Left lobe of liver (tissue), 2 donors: ENCODE measurements at regions not wholly inside any gene's neighbourhood (a gene's known extent, or its start where the extent isn't known, plus 50 kb on each side); places are given as distances from the start of the nearest gene placed in this dataset.
A peak's percentile ranks its signal among the peaks of the same experiment; 100 is the strongest.
"Not testable (repeated sequence)": the region's sequence is repeated elsewhere in the genome, so short reads cannot be mapped to it uniquely, and the experiment has no call there.

Experiments used
- ATAC-seq: fragments of 200-7000 bp; cut with Tn5 transposase; one replicate; pipeline ENCODE4 v1.9.1; 2020; ENCODE audit warnings: mild to moderate bottlenecking, moderate library complexity
- DNase-seq: peaks from one replicate; pipeline ENCODE4 v3.0.0-alpha.2; 2020; ENCODE audit warnings: low spot score
- donor health status: DM: no; HTN: no; CAD: no; lungs with moderate emphysema.
- donor health status: DM: no; HTN: yes; CAD: no.

DNA sequence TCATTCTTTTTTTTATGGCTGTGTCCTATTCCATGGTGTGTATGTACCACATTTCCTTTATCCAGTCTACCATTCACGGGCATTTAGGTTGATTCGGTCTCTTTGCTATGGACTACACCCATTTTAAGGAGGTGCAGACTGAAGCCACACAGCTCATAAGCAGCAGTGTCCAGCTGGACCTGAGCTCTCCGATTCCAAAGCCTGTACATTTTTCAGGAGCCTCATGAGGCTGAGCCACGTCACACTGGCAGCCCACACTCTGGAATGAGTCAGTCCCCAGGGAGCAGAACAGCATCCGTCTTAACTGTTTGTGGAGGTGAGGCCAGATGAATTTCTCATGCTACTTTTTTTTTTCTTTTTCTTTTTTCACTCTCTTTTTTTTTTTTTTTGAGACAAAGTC, 116.1 kb downstream of the C16orf95 start:
- ATAC-seq, result no peak
- no peak for DNase-seq

DNA sequence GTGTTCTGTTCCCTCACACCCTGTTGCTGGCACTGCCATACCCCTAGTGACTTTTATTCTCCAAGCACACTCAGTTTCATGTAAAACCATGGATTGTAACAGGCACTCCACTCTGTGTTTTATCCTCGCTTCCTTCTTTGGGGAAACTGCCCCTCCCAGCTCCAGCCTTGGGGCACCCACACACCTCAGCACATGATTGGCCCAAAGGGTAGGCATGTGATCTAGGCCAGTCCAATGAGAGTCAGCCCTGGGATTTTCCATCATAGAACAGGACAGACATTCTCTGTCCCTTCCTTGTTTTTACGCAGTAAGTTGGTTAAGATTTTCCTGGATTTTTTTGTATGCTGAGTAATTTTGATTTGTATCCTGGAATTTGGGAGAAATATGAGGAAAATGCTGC, 115.4 kb downstream of the C16orf95 start:
- DNase-seq (no peak), ATAC-seq (no peak)

DNA sequence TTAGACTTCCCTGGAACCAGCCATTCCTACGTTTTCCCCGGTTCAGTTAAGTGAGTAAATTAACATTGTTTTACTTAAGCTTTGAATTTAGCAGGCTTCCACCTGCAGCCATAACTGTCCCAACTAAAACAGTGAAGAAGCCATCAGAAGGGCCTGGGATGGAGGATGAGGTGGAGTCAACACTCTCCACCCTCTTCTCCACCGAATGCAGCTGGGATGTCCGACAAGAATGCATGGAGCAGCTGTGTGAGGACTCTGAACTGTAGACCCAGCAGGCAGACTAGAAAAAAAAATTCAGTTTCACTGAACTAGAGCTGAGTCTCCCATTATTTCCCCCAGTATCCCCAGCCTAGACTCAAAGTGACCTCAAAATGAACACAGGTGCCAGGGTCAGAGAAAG, 114.8 kb downstream of the C16orf95 start:
- DNase-seq (no peak), ATAC-seq (no peak)

DNA sequence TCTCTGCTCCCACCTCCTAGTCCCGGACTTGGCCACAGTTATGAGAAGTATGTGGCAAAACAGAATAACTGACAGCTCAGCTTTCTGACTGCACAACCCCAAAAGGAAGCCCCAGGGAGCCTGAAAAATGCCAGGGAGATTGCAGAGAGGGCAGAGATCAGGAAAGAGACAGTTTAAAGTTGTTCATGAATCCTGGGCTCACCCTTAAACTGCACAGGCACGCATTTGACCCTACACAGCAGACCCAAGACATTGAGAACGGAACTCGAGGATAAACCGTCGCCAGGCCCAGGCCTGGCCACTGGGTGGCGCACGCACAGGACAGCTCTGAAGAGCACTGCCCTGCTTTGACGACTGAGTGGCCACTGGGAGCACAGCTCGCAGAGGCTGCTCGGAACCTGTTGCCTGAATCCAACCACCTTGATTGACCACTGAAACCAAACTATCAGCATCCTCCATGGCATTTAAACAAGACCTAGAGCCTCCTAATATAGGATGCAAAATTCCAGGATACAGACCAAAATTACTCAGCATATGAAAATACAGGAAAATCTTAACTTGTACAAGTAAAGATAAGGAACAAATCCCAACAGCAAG, 114.0 kb downstream of the C16orf95 start:
- ATAC-seq (peak; percentile 72), DNase-seq (no peak)

DNA sequence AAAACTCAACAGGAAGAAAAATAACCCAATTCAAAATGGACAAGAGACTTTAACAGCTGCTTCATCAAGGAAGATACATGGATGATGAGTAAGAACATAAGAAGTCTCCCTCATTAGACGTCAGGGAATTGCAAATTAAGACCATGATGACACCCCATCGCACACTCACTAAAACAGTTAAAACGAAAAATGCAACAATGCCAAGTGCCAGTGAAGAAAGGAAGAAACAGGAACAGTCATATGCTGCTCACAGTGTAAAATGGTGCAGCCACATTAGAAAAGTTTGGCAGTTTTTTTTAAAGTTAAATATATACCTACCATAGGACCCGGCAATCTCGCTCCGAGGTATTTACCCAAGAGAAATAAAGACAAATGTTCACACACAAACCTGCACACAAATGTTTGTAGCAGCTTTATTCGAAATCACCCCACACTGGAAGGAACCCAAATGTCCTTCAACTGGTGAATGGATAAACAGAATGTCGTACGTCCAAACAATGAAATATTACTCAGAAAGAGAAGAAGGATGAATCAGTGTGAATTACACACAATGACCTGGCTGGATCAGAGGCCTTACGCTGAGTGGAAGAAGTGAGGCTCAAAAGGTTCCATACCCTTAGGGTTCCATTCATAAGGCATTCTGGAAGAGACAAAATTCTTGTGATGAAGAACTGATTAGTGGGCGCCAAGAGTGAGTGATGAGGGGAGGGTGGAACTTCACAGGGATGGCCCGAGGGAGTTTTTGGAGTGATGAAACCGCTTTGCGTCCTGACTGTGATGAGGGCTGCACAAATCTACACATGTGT, 110.3 kb downstream of the C16orf95 start:
- ATAC-seq (no peak), DNase-seq (no peak)

DNA sequence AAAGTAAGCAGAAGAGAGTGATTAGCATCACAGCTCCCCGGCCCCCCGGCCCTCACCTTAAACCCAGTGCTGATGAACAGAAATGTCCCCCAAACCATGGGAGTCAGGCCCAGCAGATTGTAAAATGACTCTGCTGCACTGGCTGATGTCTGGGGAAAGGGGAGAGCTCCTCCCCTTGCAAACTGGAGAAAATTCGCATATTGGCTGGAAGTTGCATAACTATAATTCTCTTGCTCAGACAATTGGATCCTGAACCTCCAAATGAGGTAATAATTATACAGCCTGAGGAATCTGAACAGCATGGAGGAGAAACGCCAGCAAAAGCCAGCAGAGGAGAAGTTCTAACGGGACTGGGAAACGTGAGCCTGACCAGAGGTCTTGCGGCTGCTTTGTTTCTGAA, 109.7 kb downstream of the C16orf95 start:
- DNase-seq (no peak), ATAC-seq (no peak)

DNA sequence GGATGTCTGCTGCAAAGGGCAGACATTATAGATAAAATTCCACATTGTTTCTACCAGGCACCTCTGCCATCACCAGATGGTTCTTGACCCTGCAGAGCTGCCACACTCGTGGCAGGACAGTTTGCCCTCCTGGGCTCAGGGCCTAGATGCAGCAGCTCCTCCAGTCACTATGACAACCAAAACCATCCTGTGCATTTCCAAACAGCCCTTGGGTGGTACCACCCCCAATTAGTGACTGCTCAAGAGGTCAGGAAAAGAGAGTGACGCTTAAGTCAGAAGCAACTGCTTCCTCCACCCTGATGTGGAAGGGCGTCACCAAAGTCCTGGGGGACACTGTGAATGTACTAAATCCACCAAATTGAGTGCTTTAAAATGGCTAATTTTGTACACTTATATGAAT, 109.2 kb downstream of the C16orf95 start:
- no peak for ATAC-seq
- DNase-seq, result no peak

DNA sequence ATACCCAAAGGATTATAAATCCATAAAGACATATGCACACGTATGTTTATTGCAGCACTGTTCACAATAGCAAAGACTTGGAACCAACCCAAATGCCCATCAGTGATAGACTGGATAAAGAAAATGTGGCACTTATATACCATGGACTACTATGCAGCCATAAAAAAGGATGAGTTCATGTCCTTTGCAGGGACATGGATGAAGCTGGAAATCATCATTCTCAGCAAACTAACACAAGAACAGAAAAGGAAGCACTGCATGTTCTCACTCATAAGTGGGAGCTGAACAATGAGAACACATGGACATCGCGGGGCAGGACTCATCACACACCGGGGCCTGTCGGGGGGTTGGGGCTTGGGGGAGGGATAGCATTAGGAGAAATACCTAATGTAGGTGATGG, 108.2 kb downstream of the C16orf95 start:
- not testable (repeated sequence) for DNase-seq, ATAC-seq

DNA sequence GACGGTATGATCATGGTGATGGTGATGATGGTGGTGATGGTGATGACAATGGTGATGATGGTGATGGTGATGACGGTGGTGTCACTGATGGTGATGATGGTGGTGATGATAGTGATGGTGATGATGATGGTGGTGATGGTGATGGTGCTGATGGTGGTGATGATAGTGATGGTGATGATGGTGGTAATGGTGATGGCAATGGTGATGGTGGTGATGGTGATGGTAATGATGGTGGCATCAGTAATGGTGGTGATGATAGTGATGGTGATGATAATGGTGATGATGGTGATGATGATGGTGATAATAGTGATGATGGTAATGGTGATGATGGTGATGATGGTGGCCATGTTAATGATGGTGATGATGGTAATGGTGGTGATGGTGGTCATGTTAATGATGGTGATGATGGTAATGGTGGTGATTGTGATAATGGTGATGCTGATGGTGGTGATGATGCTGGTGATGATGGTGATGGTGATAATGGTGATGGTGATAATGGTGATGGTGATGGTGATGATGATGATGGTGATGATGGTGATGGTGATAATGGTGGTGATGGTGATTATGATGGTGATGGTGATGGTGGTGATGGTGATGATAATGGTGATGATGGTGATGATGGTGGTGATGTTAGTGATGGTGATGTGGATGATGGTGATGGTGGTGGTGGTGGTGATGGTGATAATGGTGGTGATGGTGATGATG, 107.2 kb downstream of the C16orf95 start:
- ATAC-seq, result no peak
- DNase-seq, result no peak

DNA sequence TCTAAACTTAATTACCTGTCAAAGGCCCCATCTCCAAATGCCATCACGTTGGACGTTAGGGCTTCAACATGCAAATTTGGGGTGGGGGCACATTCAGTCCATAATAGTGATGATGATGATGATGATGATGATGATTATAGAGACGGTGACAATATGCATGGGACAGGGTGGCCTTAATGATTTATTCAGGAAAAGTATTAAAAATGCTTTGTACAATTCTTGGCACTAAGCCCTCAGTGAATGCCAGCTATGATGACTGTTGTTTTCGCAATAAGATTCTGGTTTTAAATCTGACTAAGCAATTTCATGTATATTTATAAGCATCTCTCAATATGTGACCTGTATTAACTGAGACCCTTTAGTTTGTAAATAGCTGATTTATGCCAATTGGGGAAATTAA, 106.3 kb downstream of the C16orf95 start:
- no peak for ATAC-seq

DNA sequence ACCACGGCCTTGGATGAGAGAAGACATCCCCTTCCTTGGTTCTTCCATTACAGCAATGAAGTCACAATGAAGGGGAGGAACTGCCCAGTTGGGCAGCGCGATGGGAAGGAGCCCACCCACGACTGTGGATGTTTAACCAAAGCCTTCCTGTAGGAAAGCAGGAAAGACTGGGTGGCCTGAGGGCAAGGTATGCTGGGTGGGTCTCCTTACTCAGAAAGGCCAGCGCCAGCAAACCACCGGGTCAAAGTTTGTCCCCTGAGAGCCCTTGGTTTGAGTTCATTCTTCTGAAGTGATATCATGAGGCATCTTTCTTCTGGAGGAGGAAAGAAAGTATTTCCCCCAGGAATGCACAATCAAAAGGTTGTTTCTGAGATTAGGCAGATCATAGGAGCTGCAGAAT, 105.2 kb downstream of the C16orf95 start:
- no peak for DNase-seq
- no peak for ATAC-seq

More for the DNA sequence above, 106.3 kb downstream of the C16orf95 start:
- DNase-seq, result no peak

DNA sequence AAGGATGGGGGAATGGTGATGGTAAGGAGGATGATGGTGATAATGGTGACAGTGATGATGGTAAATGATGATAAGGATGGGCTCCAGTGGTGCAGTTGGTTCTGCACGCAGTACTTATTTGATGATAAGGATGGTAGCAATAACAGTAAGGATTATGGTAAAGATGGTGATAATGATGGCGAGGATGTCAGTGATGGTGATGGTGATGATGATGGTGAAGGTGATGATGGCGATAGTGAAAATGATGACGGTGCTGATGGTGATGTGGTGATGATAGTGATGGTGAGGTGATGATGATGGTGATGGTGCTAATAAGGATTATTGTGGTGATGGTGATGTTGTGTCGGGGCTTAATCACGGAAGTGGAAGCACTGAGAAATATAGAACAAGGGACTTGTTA, 103.7 kb downstream of the C16orf95 start:
- ATAC-seq, result no peak
- DNase-seq, result no peak

DNA sequence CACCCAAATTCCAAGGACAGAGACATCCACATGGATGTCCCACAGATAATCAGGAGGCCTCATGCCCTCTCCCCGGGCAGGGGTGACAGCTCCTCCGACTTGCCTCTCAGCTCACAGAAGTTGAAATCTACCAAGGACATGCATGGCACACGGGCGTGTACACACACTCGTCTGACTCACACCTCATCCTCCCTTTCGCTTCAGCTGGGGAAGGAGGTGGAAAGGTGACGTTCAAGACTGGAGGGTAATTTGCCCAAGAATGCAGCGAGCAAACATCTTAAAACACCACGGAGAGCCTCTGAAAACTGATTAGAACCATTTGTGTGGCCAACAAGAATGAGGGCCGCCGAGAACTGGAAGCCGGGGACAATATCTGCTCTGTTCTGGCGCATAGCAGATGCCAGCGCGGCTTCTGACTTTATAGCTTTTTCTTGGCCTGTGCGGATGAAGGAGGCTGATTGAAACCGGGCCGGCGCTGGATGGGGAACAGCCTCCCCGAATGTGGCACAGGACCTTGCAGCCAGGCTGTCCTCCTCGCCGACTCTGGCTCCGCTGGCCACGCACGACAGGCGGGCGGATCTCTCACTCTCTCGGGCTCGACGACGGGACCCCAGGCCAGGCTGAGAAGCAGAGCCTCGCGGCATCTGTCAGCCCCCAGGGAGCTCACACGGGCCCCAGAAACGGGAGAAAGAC, 100.9 kb downstream of the C16orf95 start:
- DNase-seq (no peak), ATAC-seq (no peak)

DNA sequence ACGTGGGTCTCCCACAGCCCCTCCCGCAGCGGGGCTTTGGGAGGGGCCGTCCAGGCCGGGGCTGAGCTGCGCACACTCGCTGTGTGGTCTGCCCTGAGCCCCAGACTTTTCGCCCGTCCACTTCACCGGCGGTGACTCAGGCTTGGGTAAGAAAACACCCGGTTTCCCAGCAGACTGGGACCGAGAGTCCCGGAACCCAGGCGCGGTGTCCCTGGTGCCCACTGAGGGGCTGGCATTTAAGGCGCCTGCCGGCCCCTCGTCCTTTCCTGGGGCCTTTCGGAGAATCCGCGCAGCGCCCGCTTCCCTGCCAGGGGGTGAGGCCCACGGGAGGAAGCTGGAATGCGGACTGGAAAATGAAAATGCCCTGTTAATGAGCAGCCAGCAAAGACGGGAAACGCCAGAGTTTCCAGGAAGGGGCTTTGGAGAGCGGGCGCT, 100.3 kb downstream of the C16orf95 start:
- DNase-seq, result no peak
- ATAC-seq, result no peak

DNA sequence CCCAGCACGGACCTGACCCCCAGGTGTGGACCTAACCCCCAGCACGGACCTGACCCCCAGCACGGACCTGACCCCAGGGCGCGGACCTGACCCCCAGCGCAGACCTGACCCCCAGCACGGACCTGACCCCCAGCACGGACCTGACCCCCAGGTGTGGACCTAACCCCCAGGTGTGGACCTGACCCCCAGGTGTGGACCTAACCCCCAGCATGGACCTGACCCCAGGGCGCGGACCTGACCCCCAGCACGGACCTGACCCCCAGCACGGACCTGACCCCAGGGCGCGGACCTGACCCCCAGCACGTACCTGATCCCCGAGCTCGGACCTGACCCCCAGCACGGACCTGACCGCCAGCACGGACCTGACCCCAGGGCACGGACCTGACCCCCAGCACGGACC, 99.4 kb downstream of the C16orf95 start:
- not testable (repeated sequence) for DNase-seq, ATAC-seq

DNA sequence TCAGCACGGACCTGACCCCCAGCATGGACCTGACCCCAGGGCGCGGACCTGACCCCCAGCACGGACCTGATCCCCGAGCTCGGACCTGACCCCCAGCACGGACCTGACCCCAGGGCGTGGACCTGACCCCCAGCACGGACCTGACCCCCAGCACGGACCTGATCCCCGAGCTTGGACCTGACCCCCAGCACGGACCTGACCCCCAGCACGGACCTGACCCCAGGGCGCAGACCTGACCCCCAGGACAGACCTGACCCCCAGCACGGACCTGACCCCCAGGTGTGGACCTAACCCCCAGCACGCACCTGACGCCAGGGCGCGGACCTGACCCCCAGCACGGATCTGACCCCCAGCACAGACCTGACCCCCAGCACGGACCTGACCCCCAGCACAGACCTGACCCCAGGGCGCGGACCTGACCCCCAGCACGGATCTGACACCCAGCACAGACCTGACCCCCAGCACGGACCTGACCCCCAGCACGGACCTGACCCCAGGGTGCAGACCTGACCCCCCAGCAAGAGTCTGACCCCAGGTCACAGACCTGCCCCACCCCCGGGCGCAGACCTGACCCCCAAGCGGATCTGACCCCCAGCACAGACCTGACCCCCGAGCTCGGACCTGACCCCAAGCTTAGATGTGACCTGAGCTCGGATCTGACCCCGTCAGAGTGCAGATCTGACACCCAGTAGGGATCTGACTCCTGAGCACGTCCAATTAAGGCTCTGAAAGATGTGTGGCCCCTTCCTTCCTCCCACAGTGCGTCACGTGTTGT, 98.7 kb downstream of the C16orf95 start:
- no peak for DNase-seq
- ATAC-seq, result no peak

DNA sequence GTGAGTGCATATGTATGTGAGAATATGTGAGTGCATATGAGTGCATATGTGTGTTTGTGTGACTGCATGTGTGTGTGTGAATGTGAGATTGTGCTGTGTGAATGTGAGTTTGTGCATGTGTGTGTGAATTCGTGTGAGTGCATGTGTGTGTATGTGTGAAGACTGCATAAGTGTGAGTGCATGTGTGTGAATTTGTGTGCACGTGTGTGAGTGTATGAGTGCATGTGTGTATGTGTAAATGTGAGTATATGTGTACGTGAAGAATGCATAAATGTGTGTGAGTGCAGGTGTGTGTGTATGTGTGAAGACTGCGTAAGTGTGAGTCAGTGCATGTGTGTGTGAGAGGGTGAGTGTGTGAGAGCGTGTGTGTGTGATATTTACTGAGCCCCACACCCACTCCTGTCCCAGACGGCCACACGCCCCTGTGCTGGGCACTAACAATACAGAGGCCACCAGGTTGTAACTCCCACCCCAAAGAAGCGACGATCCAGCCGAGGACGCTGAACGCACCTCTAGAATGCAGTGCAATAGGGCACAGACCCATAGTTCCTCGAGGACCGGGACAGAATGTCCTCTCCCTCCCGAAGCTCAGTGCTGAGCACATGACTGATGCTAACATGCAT, 97.8 kb downstream of the C16orf95 start:
- ATAC-seq, result no peak

DNA sequence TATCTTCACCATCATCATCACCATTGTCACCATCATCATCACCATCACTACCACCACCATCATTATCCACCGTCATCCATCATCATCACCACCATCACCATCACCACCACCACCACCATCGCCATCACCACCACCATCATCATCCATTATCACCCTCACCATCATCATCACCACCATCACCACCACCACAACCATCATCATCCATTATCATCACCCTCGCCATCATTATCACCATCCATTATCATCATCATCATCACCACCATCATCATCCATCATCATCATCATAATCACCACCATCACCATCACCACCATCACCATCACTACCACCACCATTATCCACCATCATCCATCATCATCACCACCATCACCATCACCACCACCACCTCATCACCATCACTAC, 95.6 kb downstream of the C16orf95 start:
- no peak for ATAC-seq

More for the DNA sequence above, 97.8 kb downstream of the C16orf95 start:
- DNase-seq, result no peak

DNA sequence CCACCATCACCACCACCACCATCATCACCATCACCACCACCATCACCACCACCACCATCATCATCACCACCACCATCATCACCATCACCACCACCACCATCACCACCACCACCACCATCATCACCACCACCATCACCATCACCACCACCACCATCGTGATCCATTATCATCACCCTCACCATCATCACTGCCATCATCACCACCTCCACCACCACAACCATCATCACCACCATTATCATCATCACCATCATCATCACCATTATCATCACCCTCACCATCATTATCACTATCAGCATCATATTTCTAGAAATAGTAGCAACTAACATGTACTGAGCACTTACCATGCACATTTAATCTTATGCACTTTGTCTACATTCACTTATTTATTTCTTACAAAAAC, 94.9 kb downstream of the C16orf95 start:
- DNase-seq, result no peak
- no peak for ATAC-seq

More for the DNA sequence above, 95.6 kb downstream of the C16orf95 start:
- no peak for DNase-seq

DNA sequence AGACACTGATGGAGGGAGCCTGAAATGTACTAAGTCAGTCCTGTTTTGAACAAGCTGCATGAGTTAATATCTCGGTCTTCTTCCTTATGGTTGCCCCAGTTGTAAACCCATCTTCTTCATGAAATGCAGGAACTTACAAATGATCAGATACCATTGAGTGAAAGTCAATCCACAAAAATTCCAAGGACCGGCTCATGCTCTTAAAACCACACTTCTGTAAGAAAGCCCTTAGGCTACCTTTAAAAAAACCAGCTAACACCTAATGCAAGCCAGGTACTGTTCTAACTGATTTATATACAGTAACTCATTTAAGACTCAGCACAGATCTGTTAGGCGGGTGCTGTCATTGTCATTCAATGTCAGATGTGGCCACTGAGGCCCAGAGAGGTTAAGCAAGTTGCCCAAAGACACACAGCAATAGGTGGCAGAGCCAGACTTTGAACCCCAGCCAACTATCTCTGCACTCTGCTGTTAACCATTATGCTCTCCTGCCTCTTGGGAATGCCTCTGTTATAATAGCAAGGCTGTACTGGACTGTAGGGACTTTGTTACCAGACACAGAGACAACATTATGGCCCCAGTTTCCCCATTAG, 93.4 kb downstream of the C16orf95 start:
- ATAC-seq (no peak), DNase-seq (no peak)
